Nephron progenitor cell (in vitro differentiated cells): ENCODE measurements at regions not wholly inside any gene's neighbourhood (a gene's known extent, or its start where the extent isn't known, plus 50 kb on each side); places are given as distances from the start of the nearest gene placed in this dataset.

ENCODE experiments used
- DNase-seq: peaks from one replicate; pipeline ENCODE4 v3.0.0; 2021
- H3K27ac Mint-ChIP-seq: 2 replicates; pipeline ENCODE4 v1.8.0; 2021; ENCODE audit warnings: mild to moderate bottlenecking, moderate library complexity, mixed read lengths
- H3K27me3 Mint-ChIP-seq: 2 replicates; pipeline ENCODE4 v1.8.0; 2021; ENCODE audit warnings: mild to moderate bottlenecking, low read depth, mixed read lengths; ENCODE audit not compliant: poor library complexity
- H3K36me3 Mint-ChIP-seq: 2 replicates; pipeline ENCODE4 v1.8.0; 2021; ENCODE audit warnings: low read depth, mixed read lengths
- H3K4me1 Mint-ChIP-seq: 2 replicates; pipeline ENCODE4 v1.8.0; 2021; ENCODE audit warnings: mixed read lengths
- H3K4me3 Mint-ChIP-seq: 2 replicates; pipeline ENCODE4 v1.8.0; 2021; ENCODE audit warnings: mild to moderate bottlenecking, moderate library complexity, mixed read lengths
- H3K9me3 Mint-ChIP-seq: 2 replicates; pipeline ENCODE4 v1.8.0; 2021; ENCODE audit warnings: mild to moderate bottlenecking, moderate library complexity, mixed read lengths
- TF ChIP-seq, protein P1 (sequence below): fragments of 200-600 bp; sonication (generic); IDR thresholded peaks from 2 replicates; pipeline ENCODE4 v1.5.0; 2021; ENCODE audit warnings: antibody characterized with exemption

DNA sequence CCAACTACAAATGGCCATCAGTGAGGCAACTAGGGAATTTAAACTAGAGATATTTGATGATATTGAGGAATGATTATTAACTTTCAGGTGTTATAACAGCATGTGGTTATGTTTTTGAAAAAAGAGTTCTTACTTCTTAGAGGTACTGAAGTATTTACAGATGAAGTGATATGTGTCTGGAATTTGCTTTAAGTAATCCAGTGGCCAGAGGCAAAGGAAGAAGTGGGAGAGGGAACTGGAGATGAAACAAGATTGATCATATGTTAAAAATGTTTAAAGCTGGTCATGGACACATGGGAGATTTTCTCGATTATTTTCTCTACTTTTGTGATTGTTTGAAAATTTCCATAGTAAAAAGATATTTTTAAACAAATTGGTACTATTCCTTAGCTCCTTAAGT is 53.3 kb upstream of the SLCO2A1 start:
- Mint-ChIP-seq H3K9me3 (peaks cover 35% of the 10 kb centered on the region), H3K36me3 (peaks cover 6% of the 10 kb centered on the region), H3K27me3 (peaks cover 4% of the 10 kb centered on the region), H3K27ac (no peak overlapping the region), H3K4me1 (peaks cover 5% of the 10 kb centered on the region), H3K4me3 (no peak overlapping the region)
- TF ChIP-seq, protein P1, sequence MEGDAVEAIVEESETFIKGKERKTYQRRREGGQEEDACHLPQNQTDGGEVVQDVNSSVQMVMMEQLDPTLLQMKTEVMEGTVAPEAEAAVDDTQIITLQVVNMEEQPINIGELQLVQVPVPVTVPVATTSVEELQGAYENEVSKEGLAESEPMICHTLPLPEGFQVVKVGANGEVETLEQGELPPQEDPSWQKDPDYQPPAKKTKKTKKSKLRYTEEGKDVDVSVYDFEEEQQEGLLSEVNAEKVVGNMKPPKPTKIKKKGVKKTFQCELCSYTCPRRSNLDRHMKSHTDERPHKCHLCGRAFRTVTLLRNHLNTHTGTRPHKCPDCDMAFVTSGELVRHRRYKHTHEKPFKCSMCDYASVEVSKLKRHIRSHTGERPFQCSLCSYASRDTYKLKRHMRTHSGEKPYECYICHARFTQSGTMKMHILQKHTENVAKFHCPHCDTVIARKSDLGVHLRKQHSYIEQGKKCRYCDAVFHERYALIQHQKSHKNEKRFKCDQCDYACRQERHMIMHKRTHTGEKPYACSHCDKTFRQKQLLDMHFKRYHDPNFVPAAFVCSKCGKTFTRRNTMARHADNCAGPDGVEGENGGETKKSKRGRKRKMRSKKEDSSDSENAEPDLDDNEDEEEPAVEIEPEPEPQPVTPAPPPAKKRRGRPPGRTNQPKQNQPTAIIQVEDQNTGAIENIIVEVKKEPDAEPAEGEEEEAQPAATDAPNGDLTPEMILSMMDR = no peak
- no peak for DNase-seq

DNA sequence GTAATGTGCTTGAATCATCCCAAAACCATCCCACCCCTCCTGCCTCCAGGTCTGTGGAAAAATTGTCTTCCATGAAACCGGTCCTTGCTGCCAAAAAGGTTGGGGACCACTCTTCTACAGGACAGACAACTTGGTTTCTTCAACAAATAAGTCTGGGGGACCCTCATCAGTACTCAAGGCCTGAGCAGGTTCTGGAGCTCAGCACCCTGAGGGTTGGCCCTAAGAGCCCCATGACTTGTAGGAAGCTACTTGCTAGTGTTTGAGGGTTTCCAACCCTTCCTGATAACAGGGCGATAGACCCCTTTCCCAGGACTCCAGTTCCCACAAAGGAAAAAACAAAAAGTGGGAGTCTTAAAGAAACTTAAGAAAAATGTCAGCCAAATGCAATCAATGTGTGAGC is 52.9 kb upstream of the SLCO2A1 start:
- H3K27me3 Mint-ChIP-seq = peaks cover 4% of the 10 kb centered on the region
- no peak overlapping the region for H3K27ac Mint-ChIP-seq
- no peak for DNase-seq
- H3K9me3 Mint-ChIP-seq = peaks cover 33% of the 10 kb centered on the region
- H3K4me1 Mint-ChIP-seq = peaks cover 5% of the 10 kb centered on the region
- TF ChIP-seq, protein P1 = no peak
- no peak overlapping the region for H3K4me3 Mint-ChIP-seq
- H3K36me3 Mint-ChIP-seq = peaks cover 6% of the 10 kb centered on the region

GRCh38 chr3:134081211-134081610 is 51.5 kb upstream of the SLCO2A1 start:
- no peak for DNase-seq
- TF ChIP-seq, protein P1 = no peak
- H3K36me3 Mint-ChIP-seq = peaks cover 6% of the 10 kb centered on the region
- no peak overlapping the region for H3K27ac Mint-ChIP-seq
- H3K9me3 Mint-ChIP-seq = peaks cover 33% of the 10 kb centered on the region
- no peak overlapping the region for H3K4me3 Mint-ChIP-seq
- peaks cover 15% of the 10 kb centered on the region for H3K4me1 Mint-ChIP-seq
- peaks cover 4% of the 10 kb centered on the region for H3K27me3 Mint-ChIP-seq

GRCh38 chr3:134080761-134081160 is 51.0 kb upstream of the SLCO2A1 start:
- peaks cover 33% of the 10 kb centered on the region for H3K9me3 Mint-ChIP-seq
- H3K4me3 Mint-ChIP-seq = no peak overlapping the region

GRCh38 chr3:134079761-134080160 is 50.0 kb upstream of the SLCO2A1 start:
- no peak for DNase-seq
- TF ChIP-seq, protein P1 = no peak
- Mint-ChIP-seq H3K27ac (no peak overlapping the region), H3K9me3 (peaks cover 33% of the 10 kb centered on the region), H3K4me1 (peaks cover 16% of the 10 kb centered on the region), H3K27me3 (peaks cover 4% of the 10 kb centered on the region), H3K36me3 (peaks cover 6% of the 10 kb centered on the region), H3K4me3 (no peak overlapping the region)

More at GRCh38 chr3:134080761-134081160, 51.0 kb upstream of the SLCO2A1 start:
- peaks cover 6% of the 10 kb centered on the region for H3K36me3 Mint-ChIP-seq
- peaks cover 16% of the 10 kb centered on the region for H3K4me1 Mint-ChIP-seq
- TF ChIP-seq, protein P1 = no peak
- no peak overlapping the region for H3K27ac Mint-ChIP-seq
- peaks cover 4% of the 10 kb centered on the region for H3K27me3 Mint-ChIP-seq
- DNase-seq = no peak
